Smooth muscle cell (in vitro differentiated cells): ENCODE measurements at regions not wholly inside any gene's neighbourhood (a gene's known extent, or its start where the extent isn't known, plus 50 kb on each side); places are given as distances from the start of the nearest gene placed in this dataset.

Experiments
- DNase-seq: peaks from one replicate; lab custom pipeline; 2025; ENCODE audit not compliant: unreplicated experiment; lab: John Stamatoyannopoulos, UW
- H2AFZ ChIP-seq: fragments of 200-600 bp; sonication (generic); 2 replicates; pipeline ENCODE4 v1.6.0; 2016; ENCODE audit warnings: antibody characterized with exemption, low read depth, mild to moderate bottlenecking
- H3F3A ChIP-seq: fragments of 200-600 bp; sonication (generic); 2 replicates; pipeline ENCODE4 v1.6.0; 2017; ENCODE audit warnings: antibody characterized with exemption, low read depth
- H3K27ac ChIP-seq: fragments of 200-600 bp; sonication (generic); 2 replicates; pipeline ENCODE4 v1.5.1; 2016; ENCODE audit warnings: low read depth, mild to moderate bottlenecking
- H3K27me3 ChIP-seq: fragments of 200-600 bp; sonication (generic); 2 replicates; pipeline ENCODE4 v1.6.1; 2016; ENCODE audit warnings: low read depth, mild to moderate bottlenecking
- H3K36me3 ChIP-seq: fragments of 200-600 bp; sonication (generic); 2 replicates; pipeline ENCODE4 v1.5.1; 2016; ENCODE audit warnings: low read depth
- H3K4me1 ChIP-seq: fragments of 200-600 bp; sonication (generic); 2 replicates; pipeline ENCODE4 v1.5.1; 2016; ENCODE audit warnings: low read depth
- H3K4me2 ChIP-seq: fragments of 200-600 bp; sonication (generic); 2 replicates; pipeline ENCODE4 v1.6.0; 2016; ENCODE audit warnings: mild to moderate bottlenecking
- H3K4me3 ChIP-seq: fragments of 200-600 bp; sonication (generic); 2 replicates; pipeline ENCODE4 v1.5.1; 2016; ENCODE audit warnings: mild to moderate bottlenecking
- H3K79me2 ChIP-seq: fragments of 200-600 bp; sonication (generic); 2 replicates; pipeline ENCODE4 v1.6.0; 2016; ENCODE audit warnings: low read depth, mild to moderate bottlenecking
- H3K9ac ChIP-seq: fragments of 200-600 bp; sonication (generic); 2 replicates; pipeline ENCODE4 v1.6.0; 2016; ENCODE audit warnings: low read depth
- H3K9me3 ChIP-seq: fragments of 200-600 bp; sonication (generic); replicated peaks from 2 replicates; pipeline ENCODE4 v1.5.1; 2016; ENCODE audit warnings: low read depth
- H4K20me1 ChIP-seq: fragments of 200-600 bp; sonication (generic); 2 replicates; pipeline ENCODE4 v1.6.0; 2016; ENCODE audit warnings: low read depth
- WGBS: methylation state at CpG from one replicate; pipeline ENCODE4 v1.1.7; 2016; ENCODE audit warnings: low lambda C conversion rate; 5-methylcytosine and 5-hydroxymethylcytosine counted together
- TF ChIP-seq, protein P1 (sequence below): fragments of 200-600 bp; sonication (generic); IDR thresholded peaks from 2 replicates; pipeline ENCODE4 v1.5.1; 2017; ENCODE audit warnings: borderline replicate concordance, mild to moderate bottlenecking, antibody characterized with exemption; ENCODE audit not compliant: insufficient read depth, poor library complexity, severe bottlenecking

GRCh38 chr6:129940454-129941195 is 77.8 kb upstream of the L3MBTL3 start:
- H3K36me3 ChIP-seq: no peaks in the 10 kb centered on the region
- H3F3A ChIP-seq: no peaks in the 10 kb centered on the region
- no peaks in the 10 kb centered on the region for H4K20me1 ChIP-seq
- no peak overlapping the region for H3K27ac ChIP-seq
- no peaks in the 10 kb centered on the region for H3K9me3 ChIP-seq
- no peak overlapping the region for H3K4me3 ChIP-seq
- no peak overlapping the region for H2AFZ ChIP-seq
- 94% methylated on average over 6 of the region's 6 CpGs for WGBS
- no peak overlapping the region for H3K9ac ChIP-seq
- no peaks in the 10 kb centered on the region for H3K79me2 ChIP-seq
- no peaks in the 10 kb centered on the region for H3K4me1 ChIP-seq
- TF ChIP-seq, protein P1, sequence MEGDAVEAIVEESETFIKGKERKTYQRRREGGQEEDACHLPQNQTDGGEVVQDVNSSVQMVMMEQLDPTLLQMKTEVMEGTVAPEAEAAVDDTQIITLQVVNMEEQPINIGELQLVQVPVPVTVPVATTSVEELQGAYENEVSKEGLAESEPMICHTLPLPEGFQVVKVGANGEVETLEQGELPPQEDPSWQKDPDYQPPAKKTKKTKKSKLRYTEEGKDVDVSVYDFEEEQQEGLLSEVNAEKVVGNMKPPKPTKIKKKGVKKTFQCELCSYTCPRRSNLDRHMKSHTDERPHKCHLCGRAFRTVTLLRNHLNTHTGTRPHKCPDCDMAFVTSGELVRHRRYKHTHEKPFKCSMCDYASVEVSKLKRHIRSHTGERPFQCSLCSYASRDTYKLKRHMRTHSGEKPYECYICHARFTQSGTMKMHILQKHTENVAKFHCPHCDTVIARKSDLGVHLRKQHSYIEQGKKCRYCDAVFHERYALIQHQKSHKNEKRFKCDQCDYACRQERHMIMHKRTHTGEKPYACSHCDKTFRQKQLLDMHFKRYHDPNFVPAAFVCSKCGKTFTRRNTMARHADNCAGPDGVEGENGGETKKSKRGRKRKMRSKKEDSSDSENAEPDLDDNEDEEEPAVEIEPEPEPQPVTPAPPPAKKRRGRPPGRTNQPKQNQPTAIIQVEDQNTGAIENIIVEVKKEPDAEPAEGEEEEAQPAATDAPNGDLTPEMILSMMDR: no peak
- no peak overlapping the region for H3K4me2 ChIP-seq
- no peaks in the 10 kb centered on the region for H3K27me3 ChIP-seq
- DNase-seq: no peak

GRCh38 chr6:129938249-129939020 is 77.3 kb upstream of the TMEM244 start:
- Histone ChIP-seq H3K9ac (no peak overlapping the region), H3K4me2 (no peak overlapping the region), H3K27ac (no peak overlapping the region), H3F3A (no peaks in the 10 kb centered on the region), H4K20me1 (no peaks in the 10 kb centered on the region), H3K4me3 (no peak overlapping the region), H3K79me2 (no peaks in the 10 kb centered on the region), H2AFZ (no peak overlapping the region), H3K9me3 (no peaks in the 10 kb centered on the region), H3K27me3 (no peaks in the 10 kb centered on the region), H3K36me3 (no peaks in the 10 kb centered on the region), H3K4me1 (no peaks in the 10 kb centered on the region)
- TF ChIP-seq, protein P1: no peak
- WGBS: 90% methylated on average over 8 of the region's 8 CpGs
- DNase-seq: no peak

DNA sequence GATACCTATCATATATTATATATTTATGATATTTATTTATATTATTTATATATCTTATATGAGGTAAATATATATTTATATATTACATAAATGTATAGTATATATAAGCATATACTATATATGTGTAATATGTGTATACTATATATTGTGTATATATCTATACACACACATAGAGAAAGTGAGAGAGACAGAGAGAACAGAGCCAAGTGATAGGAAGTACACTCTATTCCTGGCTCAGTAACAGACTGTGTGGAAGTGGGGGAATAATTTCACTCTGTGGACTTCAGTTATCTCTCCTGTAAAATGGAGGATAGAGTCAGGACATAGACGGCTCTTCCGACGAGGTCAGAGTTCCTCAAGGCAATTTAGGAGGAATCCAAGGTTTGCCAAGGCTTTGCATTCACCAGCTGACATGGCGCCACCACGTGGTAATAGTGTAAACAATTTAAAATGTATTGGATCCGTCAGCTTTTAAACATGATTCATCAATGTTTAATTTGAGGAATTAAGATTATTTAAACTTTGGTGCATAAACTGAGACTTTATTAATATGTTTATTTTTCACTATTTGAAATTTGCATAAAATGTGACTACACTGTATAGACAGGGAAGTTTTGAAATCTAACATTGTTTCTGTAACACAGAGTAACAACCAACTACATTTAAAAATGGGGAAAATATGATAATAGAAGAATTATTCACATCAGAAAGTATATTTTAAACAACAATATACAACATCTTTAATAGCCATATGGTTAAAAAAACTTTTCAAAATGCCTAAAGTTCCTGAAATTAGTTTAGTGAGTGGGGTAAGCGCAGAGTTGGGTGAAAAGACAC is 75.4 kb upstream of the TMEM244 start:
- H4K20me1 ChIP-seq: no peaks in the 10 kb centered on the region
- WGBS: 19% methylated on average over 7 of the region's 7 CpGs
- no peaks in the 10 kb centered on the region for H3K79me2 ChIP-seq
- no peak overlapping the region for H3K27ac ChIP-seq
- peak overlapping the region; percentile 34 for H3K4me3 ChIP-seq
- no peaks in the 10 kb centered on the region for H3K9me3 ChIP-seq
- H3K9ac ChIP-seq: no peak overlapping the region
- H3F3A ChIP-seq: no peaks in the 10 kb centered on the region
- H3K36me3 ChIP-seq: no peaks in the 10 kb centered on the region
- DNase-seq: no peak
- H3K4me2 ChIP-seq: peak overlapping the region; percentile 79
- H3K27me3 ChIP-seq: no peaks in the 10 kb centered on the region
- TF ChIP-seq, protein P1: peak; percentile 66
- peak overlapping the region; percentile 90 for H2AFZ ChIP-seq
- H3K4me1 ChIP-seq: no peaks in the 10 kb centered on the region
